CD4-positive, alpha-beta T cell treated with Interleukin-4 for 4 hours (primary cell): ENCODE measurements at regions not wholly inside any gene's neighbourhood (a gene's known extent, or its start where the extent isn't known, plus 50 kb on each side); places are given as distances from the start of the nearest gene placed in this dataset.
"Not testable (repeated sequence)": the region's sequence is repeated elsewhere in the genome, so short reads cannot be mapped to it uniquely, and the experiment has no call there.

ENCODE experiments used
- DNase-seq: peaks from one replicate; pipeline ENCODE4 v3.0.0-alpha.2; 2020

DNA sequence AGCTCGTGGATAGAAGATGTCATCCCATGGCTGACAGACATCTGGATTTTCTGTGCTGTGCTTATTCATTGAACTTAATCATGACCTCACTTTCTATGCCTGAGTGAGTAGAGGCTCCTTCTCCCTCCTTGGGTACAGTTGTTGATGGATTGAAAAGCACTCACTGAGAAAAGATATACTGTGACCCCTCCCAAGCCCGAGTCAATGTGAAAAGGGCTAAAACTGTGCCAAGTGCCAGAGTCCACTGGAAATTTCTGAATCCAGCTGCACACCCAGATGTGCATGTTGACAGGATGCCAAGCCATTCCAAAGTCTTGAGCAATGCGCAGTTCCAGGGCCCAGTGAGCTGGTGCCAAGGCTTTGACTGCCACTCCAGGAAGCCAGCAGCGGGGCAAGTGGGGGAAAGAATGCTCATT is 473.0 kb downstream of the NTRK2 start:
- DNase-seq = no peak

DNA sequence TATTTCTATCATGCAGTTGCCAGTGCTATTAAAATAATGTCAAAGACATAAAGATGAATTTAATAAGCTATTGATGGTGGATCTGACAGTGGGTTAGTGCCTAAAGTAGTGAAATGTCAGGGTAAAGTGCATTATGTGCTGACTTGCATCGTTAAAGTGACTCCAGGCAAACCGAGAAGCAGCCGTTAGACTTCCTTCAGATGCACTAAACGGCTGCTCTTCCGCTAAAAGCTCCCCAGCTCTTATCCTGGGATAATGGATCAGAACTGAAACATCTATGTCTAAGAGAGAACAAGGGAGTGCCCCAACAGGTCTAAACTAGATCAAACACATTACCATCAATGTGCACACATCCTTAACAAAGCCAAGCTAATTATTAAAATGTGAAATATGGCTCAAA is 468.2 kb downstream of the NTRK2 start:
- DNase-seq = no peak

DNA sequence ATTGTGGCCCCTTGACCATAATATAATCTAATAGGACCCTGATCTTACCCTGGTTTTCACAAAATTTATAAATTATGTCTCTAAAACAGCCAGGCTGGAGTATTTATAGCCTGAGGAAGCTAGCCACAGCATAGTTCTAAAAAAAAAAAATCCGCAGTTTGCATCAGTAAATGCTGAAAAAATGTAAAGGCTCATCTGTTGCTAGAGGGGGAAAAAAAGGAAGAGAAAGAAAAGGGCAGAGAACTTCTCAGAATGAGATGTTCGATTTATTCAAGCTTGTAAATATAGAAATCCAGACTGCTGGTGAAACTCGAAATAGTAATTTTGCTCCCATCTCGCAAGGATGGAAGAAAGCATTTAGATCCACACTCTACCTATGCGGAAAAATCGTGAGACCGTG is 467.5 kb downstream of the NTRK2 start:
- DNase-seq = no peak

DNA sequence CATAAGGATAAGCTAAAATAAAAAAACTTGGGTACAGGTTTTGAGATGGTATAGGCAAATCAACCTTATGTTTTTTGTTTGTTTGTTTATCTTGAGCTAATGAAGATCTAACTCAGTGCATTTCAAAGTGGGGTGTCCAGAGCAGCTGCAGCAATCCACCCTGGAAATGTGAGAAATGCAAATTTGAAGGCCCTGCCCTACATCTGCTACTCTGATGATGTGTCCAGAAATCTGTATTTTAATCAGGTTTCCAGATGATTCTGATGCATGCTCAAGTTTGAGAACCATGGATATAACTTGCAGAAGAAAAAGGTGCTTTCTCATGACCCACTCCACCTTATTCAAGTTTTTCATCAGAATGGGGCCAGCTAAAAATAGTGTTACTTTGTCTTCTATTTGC is 467.0 kb downstream of the NTRK2 start:
- DNase-seq = no peak

DNA sequence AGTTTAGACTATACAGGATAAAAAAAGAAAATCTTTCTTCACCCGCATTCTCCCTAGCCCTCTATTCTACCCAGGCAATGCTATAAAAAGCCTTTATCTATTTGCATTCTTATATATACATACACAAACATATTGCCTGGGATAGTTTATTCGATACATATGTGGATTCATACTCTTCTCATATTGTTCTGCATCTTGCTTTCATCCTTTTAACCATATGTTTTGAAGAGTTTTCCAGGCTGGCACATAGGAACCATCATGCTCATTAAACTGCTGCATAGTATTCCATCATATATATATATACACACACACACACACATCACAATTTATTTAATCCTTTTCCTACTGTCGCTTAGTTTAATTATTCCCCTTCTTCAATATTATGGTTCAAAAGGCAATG is 461.2 kb downstream of the NTRK2 start:
- no peak for DNase-seq

DNA sequence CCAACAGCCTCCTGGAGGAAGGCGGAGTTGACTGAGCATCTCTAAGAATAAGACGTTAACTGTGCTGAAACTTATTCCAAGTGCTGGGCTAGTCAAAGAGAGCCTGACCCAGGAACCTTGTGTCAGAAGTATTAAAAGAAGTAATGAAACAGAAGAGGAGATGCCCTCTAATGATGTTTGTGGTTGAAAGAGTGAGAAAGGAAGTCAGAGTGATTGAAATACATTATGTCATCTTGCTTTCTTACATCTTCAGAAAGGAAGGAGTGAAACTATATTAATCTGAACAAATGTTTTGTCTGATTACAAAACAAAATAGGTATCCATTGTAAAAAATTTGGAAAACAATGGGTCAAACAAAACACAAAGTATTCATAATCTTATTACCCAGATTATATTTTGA is 460.7 kb downstream of the NTRK2 start:
- no peak for DNase-seq

DNA sequence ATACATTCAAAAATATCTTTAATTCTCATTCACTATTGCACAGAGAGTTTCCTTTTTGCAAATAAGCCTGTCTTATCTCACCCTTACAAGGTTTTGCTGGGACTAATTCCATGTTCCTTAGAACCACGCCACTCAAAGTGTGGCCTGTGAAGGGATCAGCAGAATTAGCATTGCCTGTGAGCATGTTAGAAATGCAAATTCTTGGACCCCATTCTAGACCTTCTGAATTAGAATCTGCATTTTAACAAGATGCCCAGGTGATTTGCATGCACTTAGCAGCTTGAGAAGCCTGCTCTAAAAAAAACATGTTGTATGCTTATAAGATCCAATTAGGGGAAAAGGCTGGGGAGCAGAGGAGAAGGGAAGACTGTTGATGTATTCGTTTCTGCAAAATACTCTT is 460.0 kb downstream of the NTRK2 start:
- DNase-seq = no peak

DNA sequence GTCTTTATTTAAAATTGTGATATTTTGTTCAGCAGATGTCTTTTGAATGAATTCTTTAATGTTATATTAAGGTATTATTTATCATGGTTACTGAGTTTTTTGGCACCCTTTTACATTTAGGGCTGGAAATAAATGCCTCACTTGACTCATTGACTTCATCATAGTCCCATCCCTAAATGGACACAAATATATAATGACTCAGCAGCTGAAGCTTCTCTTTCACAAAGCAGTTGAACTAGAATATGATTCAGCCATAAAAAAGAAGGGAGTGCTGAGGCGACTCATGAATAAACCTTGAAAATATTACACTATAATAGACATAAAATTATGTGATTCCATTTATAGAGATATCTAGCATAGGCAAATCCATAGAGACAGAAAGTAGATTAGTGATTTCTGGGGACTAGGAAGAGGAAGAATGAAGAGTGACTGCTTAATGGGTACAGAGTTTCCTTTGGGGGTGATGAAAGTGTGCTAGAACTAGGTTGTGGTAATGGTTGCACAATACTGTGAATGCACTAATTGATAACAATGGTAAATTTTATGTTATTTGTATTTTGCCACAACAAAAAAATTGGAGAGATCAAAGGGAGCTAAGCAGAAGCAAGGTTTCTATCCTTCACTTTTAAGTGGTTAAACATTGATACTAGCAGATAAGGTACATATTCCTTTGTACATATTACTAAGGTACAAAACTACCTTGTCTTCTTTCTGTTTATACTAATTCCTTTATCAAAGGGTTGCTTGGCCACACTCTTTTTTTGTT is 449.6 kb downstream of the NTRK2 start:
- DNase-seq = no peak

DNA sequence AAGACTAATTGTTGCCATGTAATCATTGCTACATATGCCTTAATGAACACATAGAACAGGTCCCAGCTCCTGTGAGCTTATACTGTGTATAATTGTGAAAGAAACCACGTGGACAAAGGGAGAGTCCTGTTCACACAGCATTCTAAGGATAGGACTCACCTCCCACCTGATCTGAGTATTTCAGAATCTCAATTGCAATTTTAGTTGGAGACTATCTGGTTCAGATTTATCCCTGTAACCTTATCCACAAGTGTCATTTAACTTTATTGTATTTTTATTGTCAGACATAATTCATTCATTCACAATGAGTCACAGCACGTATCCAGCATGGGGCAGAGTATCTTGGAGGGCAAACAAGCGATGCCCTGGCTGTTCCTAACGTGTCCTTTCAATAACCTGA is 448.3 kb downstream of the NTRK2 start:
- no peak for DNase-seq

DNA sequence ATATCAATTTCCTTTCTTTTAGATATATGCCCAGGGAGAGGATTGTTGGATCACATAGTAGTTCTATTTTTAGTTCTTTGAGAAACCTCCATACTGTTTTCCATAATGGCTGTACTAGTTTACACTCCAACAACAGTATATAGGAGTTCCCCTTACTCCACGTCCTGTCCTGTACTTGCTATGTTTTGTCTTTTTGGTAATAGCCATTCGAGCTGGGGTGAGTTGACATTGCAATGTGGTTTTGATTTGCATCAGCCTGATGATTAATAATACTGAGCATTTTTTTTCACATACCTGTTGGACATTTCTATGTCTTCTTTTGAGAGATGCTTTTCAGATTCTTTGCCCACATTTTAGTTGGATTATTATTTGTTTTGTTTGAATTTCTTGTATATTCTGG is 445.9 kb downstream of the NTRK2 start:
- no peak for DNase-seq

DNA sequence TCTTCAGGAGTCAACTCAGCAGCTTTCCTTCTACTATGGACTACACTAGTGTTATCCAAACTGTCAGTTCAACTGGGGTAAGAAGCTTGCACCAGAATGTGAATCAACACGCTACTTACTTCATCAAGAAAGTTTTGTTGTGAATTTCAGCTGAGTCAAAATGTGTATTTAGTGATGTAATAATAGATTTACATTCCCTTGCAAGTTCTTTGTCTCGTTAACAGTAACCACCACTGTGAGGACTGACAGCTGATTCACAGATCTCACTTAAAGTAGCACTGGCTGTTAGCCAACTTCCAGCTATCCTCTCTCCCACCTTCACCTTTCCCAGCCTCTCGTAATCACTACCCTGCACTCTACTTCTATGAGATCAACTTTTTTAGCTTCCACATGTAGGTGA is 445.3 kb downstream of the NTRK2 start:
- no peak for DNase-seq

DNA sequence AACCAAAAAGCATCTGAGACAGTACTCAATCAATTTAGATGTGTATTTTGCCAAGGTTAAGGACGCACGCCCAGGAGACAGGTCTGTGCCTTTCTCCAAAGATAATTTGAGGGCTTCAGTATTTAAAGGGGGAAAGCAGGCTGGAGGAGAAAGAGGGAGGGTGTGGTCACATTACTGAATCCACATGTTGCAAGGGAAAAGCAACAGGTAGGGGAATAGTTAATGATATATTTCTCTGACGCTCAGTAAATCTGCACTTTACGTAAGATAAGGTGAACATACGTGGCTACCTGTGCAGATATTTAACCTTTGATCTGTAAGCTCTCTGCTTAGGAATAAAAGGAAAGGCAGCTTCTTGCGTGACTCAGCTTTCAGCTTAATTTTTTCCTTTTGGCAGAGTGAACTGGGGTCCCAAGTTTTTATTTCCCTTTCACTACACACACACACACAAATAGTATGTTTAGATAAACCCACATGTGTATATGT is 443.4 kb downstream of the NTRK2 start:
- DNase-seq = no peak

DNA sequence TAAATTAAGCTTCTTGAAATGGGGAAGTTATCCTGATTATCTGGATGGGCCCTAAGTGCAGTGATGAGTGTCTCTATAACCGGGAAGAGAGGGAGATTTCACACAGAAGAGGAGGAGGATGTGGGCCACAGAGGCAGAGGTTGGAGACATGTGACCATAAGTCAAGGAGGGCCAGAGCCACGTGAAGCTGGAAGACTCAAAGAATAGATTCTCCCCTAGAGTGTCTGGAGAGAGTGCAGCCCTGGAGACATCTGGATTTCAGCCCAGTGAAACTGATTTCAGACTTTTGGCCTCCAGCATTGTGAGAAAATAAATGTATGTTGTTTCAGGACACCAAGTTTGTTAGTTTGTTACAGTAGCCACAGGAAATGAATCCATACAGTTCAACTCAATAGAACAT is 442.9 kb downstream of the NTRK2 start:
- no peak for DNase-seq

DNA sequence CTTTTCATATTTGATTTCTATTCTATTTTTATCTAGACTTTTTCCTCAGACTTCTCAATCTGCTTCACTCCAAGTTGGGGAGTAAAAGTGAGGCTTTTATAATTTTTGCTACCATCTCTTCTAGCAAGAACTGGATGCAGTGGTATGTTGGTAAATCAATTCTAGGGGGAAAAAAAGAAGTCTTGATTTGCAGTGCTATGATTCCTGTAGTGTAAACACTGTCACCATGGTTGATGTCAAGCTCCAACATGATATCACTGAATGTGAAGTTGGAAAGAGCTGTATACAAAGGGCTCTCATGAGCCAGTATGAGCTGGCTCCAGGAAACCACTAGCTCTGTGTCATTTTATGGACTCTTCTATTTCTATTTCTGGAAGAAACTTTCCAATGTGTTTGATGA is 439.2 kb downstream of the NTRK2 start:
- DNase-seq = no peak

DNA sequence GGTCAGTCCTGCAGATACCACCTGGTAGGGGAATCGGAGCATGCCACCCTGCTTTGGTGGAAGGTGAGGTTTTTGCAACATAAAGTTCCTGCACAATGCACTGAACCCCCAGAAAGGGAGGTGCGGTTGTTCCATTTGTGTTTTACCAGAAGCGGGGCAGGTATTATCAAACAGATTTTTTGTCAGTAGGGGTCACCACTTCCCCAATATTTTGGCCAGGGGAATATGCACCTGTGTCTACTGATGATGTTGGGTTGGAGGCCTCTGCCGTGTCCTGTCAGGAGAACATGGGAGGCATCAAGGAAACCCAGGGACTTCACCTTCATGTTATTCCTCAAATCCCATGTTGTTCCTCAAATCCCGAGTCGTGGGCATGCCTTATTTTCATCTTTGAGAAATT is 438.7 kb downstream of the NTRK2 start:
- no peak for DNase-seq

DNA sequence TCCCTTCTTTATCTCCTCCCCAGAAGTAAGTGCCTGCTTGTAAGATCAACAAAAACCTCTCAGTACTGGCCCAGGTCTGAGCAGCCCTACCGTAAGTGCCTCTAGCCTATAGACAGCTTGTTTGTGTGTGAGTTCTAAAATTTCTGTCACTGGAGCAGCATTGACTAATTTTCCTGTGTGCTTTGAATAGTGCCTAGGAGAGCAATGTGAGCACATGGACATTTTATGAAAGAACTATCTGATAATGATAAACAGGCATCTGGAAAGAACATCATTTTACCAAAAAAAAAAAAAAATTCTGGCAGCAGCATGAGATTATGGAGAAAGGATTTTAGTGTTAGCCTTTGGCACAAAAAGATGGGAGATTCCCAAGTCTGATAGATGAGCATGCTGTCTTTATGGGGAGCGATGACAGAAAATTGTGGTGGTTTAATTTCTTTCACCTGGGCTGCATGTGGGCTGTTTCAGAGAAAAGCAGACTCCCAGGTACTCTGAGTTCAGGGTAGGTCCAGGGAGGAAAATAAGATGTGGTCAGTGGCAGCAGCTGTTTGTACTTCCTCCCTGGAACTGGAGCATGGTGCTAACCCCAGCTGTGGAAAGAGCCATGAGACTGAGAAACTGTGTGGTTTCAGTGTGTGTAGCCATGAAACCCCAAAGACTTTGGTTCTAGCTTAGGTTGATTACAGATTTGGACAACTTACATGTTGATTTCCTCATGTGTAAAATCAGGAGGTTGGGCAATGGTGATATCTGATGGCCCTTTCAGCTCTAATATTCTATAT is 419.9 kb downstream of the NTRK2 start:
- DNase-seq = no peak

DNA sequence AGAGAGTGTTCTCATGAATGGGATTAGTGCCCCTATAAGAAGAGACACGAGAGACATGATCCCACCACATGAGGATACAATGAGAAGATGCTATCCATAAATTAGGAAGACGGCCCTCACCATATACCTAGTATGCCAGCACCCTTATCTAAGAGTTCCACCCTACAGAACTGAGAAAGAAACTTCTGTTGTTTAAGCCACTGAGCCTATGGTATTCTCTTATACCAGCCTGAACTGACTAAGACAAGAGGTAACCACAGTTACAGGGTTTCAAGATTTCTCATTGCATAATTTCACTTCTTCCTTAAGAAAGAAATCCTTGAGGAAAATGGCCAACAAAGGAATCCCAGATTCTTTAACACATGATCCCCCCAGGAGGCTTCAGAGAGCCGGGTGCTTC is 412.4 kb downstream of the NTRK2 start:
- DNase-seq = no peak

DNA sequence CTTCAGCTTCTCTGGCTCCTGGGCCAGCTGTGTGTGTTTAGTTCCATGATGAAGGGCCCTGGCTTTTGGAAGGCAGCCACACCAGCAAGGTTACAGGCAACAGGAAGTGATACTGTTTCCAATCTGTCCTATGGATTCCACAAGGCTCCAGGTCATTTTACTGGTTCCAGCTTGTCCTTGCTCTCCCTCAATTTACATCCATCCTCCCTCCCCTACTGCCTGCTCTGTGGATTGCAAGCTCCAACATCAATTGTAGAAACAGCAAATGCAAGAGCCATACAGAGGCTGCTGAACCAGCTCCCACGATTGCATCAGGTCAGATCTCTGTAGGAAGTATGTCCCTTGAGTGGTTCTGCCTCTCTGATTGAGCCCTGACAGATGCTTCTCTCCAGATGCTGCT is 409.8 kb downstream of the NTRK2 start:
- DNase-seq = no peak

DNA sequence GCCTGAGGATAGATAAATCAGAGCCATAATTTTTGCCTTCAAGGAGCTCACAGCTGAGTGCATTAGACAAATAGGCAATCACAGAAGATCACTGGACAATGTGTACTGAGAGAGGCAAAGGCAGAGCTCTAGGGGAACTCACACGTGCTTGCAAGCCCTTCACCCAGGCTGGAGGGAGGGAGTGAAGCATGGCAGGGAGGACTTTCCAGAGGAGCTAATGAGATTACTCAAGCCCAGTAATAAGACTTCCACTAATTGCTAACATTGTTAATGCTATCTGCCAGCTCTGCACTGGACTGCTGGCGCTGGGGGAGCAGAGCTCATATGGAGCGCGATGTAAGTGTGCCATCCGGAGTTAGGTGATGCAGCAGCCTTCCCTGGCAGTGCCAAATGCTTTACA is 408.4 kb downstream of the NTRK2 start:
- DNase-seq = no peak

DNA sequence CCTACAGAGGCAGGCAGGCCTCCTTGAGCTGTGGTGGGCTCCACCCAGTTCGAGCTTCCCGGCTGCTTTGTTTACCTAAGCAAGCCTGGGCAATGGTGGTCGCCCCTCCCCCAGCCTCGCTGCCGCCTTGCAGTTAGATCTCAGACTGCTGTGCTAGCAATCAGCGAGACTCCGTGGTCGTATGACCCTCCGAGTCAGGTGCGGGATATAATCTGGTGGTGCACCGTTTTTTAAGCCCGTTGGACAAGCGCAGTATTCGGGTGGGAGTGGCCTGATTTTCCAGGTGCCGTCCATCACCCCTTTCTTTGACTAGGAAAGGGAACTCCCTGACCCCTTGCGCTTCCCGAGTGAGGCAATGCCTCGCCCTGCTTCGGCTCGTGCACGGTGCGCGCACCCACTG is 407.6 kb downstream of the NTRK2 start:
- not testable (repeated sequence) for DNase-seq
